SW 1271 (cell line): ENCODE measurements at regions not wholly inside any gene's neighbourhood (a gene's known extent, or its start where the extent isn't known, plus 50 kb on each side); places are given as distances from the start of the nearest gene placed in this dataset.
A peak's percentile ranks its signal among the peaks of the same experiment; 100 is the strongest.

ENCODE experiments used
- DNase-seq, 2 experiments: peaks; one replicate each; lab custom pipeline; 2025; lab: John Stamatoyannopoulos, UW

DNA sequence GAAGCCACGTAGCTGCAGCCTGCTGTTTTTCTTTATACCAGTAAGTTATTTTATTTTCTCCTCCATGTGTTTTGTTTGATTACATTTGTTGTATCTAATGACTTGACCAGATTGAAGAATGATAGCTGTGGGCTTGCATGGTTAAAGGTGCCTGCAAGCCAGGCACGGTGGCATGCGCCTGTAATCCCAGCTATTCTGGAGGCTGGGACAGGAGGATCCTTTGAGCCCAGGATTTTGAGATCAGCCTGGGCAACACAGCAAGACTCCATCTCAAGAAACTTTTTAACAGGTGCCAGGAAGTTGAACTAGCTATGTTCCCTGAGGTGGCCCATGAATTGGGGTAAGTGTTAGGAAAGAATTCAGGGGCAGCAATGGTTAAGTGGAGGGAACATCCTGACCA lies 179.4 kb downstream of the IRS1 start:
- no peak for DNase-seq

DNA sequence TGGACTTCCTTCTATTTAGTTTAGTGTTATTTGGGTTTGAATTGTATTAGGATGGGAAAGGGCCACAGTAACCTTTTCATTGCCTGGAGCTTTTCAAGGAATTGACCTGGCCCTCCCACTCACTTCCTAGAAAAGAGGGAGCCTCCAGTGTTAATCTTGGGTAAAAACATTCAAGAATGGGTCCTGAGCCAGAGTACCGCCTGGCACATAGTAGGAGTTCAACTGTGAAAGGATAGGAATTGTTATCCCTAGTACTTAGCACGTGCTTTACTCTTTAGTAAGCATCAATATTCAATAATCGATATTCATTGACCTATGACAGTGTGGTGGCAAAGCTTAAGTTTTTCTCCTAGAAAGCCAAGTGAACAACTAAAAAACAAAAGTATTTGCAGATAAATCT lies 179.9 kb downstream of the IRS1 start:
- no peak for DNase-seq

DNA sequence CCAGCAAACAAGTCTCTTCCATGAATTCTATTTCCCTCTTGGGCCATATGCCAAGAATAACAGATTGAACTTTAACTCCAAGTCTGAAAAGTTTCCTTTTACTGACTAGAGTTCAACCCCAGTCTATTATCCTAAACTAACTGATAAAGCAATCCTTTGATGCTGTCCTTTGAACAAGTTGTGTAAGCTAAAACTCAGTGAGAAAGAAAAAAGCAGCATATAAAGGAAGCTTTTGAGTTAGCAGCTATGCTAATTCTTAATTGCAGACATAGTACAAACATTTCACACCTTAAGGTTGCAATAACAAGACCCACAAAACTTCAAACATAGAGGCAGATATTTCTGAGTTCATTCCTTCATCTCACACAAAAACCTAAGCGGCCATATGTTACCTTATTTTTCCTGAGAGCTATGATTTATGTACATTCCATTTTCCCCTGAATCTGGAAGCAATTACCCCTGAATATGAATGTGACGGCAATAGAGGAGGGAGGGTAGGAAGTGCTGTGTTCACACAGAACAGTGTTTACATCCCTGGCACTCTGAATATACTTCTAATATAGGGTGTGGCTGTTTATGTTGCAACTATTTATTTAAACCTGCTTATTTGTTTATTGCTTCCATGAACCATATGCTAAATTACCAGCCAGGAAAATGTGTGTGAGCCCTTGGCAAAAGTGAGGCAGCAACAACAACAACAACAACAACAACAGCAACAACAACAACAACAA lies 180.6 kb downstream of the IRS1 start:
- no peak for DNase-seq

DNA sequence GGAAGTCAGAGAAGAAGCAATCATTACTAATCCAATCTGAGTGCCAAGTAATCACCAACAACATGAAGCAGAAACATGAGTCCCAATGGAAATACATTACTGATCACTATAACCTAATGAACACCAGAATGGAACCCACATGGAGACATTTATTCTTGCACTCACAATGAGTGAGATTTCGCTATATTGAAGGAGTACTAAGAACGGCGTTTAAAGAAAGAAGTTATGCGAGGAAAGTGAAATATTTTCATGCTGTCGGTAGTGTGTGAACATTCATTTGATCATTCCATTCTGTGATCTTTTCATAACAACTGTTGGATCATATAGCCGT lies 181.1 kb downstream of the IRS1 start:
- DNase-seq, result no peak

DNA sequence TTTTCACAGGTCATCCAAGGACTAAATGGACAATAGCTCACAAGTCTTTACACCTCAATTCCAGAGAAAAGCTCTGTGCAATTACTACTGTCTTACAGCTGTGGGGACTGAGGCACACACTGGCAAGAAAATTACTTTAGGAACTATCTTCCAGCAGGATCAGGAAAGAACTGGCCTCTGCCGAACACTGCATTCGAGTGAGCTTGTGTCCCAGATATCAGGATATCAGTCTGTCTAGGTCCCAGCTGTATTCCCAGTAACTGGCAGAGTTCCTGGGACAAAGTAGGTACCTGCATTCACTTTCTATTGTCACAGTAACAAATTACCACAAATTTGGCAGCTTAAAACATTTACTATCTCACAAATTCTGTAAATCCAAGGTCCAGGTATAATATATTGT lies 183.7 kb downstream of the IRS1 start:
- DNase-seq, result no peak

DNA sequence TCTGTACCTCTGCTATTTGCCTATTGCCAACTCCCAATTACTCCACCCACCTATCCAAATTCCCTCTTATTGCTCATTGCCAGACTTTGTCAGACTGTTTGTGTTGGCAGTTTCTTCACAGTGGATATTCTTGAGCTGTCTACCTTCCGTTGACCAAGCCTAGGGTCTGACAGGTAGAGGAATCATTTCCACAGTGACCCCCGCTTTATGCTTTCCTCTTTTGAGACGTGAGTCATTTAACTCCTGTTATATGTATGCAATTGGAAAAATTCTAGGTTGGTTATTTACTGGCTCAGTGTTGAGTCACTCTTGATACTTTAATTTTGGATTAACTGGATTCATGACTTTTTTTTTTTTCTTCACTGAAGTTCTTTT lies 187.7 kb downstream of the IRS1 start:
- no peak for DNase-seq

DNA sequence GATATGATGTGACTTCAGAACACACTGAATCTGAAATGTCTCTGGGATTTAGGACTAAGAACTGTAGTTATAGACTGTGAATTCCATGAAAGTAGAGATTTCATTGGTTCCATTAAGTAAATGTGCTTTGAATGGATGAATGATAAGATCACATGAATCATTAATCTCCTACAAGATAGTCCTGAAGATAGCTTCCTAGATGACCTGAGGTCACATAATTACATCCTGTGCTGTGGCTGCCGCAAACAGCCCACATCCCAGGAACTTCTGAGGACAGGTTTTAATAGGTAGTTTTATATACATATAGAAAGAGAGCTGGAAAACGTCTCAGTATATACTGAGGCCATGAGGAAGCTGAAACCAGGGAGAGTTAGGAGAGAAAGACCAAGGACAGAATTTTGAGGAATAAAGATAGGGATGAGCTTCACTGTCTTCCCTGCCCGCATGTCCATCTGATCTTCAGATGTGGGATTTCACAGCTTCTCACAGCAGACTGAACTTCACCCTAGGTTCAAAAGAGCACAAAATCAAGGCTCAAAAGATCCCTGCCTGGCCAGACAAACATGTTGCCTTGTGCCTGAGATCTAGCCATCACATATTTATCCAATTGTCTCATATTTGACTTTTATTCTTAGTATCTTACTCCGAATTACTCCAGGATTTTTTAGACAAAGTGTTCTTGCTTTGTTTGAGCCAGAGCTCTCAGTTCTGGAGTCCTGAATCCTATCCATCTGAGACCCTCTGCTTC lies 188.2 kb downstream of the IRS1 start:
- no peak for DNase-seq

DNA sequence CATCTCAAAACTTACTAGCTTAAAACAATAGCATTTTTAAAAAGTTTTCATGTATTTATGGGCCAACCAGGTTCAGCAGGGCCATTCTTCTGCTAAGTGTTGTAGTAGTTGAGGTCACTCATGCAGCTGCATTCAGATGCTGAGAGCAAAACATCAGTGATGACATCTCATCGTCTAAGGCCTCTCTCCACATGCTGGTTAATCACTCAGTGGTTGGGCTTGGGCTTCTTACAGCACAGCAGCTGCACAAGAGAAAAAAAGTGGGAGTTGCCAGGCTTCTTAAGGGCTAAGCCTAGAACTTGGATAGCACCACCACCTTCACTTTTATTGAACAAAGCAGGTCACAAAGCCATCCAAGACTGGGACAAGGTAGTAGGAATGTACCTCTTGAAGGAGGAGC lies 190.3 kb downstream of the IRS1 start:
- DNase-seq, result no peak

DNA sequence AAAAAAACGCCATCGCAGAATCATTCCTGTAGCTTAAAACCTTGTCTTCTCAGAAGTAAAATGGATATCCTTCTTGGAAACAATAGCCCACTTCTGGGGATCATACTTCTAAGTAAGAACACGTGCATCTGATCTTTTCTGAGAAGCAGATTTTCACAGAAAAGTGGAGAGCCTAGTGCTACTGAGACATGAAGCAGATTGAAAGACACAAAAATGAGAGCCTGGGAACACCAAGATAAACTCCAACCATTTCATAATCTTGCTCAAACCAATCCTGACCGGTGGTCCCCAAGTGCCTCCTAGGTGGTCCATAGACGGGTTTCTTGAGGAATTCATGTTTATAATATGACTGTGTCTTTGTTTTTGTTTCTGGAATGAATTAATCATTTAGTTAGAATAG lies 191.2 kb downstream of the IRS1 start:
- no peak for DNase-seq

DNA sequence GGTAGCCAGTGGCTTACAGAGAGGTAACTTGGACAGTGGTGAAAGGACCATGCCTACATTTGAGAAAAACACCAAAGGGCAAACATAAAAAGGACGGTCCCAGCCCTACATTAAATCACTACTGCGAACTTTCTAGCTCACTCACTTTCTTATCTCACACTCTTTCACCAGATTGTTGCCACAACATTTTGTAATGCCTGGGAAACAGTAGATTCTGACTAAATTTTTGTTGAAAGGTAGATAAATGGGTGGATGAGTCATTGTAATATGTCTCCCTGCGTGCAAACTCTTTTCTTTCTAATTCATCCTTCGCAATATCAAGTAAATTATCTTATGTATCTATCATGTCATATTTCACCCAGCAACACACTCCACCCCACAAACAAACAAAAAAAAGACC lies 192.2 kb downstream of the IRS1 start:
- DNase-seq, result no peak

DNA sequence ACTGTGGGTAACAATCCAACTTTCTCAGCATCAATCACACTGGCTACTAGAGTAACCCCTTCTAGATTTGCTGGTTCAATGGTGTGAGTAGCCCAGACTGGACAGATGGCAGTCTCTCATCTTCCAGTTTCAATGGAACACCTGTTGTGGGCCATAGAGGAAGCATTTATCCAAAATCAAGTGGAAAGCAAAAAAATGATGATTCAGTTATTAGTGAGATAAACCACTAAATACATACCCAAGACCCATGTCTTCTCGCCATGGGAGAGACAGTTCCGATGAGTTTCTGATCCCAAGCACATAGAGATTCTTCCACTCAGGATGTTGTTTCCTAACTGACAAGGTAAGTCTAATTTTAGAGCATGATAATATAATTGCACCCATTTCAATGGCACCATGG lies 194.0 kb downstream of the IRS1 start:
- no peak for DNase-seq

DNA sequence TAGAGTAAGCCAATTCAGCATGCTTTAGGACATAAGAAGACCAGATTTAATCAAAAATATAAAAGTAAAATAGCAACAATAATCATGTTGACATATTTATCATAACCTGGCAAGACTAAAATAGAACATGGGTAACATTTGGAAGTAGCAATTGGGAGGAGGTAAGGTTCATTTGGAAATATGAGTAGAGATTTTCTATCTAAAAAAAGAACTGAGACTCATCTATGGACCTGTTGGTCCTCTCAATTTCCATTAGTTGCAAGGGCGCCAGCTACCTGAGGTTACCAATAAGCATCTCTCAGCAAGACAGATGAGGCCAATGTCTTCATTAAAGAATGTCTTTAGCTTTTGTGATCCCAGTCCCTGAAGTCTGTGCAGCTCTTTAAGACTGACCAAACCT lies 196.0 kb downstream of the IRS1 start:
- no peak for DNase-seq

DNA sequence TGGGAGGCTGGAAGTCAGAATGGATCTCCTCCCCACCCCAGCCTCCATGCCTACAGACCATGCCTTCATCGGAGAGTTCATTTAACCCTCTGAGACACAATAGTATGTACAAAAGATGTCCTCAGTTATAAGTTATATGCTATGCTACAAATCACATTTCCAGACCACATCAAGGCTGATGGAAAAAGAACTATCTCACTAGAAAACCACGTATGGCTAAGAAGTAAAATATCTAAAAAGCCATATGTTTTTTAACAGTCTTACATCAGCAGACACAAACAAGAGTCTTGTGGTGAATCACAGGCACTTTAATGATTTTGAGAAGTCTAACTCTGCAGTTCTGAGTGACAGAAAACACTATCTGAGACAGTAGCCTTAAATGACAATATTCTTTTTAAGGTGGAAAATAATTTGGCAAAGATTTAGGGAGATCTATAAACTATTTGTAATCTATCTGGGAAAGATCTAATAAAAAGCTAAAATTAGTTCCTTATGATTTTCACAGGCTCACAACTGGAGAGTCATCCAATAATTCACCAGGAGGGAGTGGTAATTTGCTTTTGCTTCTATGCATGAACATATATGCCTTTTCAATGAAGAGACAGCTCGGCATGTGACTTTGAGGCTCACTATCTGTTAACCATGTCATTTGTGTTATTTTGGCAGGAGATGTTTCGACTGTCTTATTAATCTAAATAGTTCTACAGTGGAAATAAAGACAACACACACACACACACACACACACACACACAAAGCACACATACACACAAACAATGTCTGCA lies 197.5 kb downstream of the IRS1 start:
- no peak for DNase-seq

DNA sequence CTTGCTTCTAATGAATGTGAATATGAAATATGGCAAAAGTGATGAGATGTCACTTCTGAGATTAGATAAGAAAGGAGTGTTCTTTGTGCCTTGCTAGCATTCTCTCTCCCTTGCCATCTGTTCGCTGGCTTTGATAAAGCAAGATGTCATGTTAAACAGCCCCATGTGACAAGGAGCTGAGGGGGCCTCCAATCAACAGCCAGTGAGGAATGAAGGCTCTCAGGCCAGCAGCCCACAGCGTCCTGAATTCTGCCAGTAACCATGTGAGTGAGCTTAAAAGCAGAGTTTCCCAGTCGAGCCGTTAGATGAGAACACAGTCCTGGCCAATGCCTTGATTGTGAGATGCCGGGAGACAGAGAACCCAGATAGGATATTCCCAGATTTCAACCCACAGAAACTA lies 198.8 kb downstream of the IRS1 start:
- no peak for DNase-seq

DNA sequence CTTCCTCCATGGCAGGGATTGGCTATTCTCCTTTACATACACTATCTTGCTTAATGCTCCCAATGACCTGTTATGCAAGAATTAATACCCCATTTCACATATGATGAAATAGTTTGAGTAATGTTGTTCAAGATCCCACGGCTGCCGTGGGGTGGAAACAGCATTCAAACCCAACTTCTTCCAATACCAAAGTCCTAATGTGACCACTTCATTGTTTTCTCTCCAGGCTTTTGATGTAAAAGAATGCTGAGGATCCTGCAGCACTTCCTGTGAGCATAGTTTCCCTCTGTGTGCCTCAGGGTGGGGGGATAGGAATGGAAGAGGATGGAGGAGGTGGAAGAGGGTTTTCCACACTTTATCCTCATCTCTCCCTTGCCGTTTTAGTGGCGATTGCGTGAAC lies 199.4 kb downstream of the IRS1 start:
- no peak for DNase-seq

DNA sequence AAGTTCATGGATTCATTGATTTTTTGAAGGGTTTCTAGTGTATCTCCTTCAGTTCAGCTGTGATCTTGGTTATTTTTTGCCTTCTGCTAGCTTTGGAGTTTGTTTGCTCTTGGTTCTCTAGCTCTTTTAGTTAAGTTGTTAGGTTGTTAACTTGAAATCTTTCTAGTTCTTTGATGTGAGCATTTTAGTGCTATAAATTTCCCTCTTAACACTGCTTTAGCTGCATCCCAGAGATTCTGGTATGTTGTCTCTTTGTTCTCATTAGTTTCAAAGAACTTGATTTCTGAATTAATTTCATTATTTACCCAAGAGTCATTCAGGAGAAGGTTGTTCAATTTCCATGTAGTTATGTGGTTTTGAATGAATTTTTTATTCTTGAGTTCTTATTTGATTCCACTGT lies 210.6 kb downstream of the IRS1 start:
- DNase-seq, result no peak

DNA sequence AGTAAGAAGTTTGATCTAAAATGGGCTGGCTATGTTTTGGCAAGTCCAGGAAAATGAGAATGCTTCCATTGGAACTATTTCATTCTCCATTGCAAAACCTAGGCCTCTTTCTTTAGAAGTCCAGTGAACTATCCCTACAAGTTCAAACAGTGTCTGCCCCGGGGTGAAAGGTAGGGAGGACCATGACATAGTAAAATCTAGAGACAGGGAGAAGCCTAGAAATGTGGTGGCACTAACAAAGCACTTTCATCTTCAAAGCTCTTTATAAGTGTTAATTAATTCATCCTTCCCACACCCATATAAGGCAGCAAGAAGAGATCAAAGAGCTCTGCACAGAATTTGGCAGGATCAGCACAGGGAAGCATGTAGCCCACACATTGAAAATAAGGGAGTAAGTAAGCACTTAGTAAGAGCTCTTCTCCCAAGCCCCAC lies 214.5 kb downstream of the IRS1 start:
- DNase-seq, result no peak

DNA sequence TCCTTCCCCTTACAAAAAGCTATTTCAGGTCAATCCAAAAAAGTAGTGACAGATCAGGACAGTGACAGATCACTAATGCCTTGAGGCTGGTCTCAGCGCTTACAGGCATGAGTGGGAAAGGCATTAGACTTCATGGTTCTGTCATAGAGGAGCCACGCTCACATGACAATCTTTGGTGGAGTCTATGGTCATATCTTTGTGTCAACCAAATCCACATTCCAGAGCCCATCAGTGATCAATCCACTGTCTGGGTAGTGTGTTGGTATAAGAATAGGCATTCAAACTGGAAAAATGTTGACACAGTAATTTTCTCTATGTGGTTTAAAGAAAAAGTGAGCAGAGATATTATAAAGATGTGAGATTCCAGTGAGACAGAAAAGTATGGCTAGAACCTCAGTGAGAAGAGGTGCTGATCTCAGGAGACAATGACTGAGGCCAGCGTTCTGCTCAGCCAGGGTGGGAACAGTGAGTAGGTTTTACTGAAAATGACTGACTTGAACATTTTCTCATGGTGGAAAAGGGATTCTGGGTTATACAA lies 215.0 kb downstream of the IRS1 start:
- no peak for DNase-seq

DNA sequence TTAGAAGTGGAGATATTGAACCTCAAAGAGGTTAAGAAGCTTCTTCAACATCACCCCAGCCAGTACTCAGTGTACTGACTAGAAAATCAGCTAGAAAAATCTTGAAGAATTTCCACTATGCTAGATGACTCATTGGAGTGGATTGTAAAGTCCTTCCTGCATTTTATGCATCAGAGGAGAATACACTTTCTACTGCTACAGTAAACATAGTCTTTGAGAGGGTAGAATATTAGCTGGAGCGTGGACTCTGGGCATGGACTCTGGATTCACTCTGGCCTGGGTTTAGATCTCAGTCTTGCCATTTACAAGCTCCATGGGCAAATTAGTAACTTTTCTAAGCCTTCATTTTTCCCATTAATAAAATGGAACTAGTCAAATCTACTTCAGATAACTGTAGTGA lies 215.9 kb downstream of the IRS1 start:
- DNase-seq, result peak; percentile 78 to 93

DNA sequence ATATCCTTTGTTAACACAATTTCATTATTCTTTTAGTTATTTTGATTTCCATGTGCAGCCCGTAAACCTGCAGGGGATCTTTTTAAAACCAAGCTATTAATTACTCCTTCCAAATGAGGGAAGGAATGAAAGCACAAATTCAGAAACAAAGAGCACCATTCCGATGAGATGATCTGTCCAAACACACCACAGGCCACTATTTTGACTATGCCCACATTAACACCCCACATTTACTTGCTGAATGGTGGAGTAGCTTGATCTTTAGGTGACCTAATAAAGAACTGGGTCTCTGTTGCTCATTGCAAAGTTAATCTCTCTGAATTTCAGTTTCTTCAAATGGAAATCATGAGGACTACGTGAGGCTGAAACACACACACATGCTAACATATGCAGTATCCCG lies 218.0 kb downstream of the IRS1 start:
- DNase-seq, result no peak

DNA sequence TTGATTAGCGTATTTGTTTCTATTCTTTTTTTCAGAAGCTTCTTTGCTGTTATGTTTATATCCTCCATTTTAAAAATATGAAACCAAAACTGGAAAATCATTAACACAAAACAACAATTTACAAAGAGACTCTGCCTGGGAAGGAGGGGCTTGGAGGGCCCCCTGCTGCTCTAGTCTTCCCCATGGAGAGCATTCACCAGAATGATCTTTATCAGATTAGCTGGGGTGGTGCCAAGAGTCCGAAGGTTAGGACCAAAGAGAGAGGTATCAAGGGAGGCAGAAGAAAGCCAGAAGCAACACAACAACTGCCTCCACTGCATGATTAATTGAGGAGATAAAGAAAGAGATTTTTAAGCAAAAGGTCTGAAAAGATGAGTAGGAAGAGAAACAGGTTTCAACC lies 218.6 kb downstream of the IRS1 start:
- no peak for DNase-seq

DNA sequence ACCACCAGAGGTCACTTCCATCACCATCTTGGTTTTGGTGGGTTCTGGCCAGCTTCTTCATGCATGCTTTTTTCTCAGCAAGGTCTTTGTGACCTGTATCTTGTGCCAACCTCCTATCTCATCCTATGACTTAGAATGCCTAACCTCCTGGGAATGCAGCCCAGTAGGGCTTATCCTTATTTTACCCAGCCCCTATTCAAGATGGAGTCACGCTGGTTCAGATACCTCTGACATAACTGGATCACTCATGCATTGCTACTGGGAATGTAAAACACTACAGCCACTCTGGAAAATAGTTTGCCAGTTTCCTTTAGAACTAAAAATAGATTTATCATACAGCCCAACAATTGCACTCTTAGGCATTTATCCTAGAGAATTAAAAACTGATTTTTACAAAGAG lies 219.2 kb downstream of the IRS1 start:
- no peak for DNase-seq

DNA sequence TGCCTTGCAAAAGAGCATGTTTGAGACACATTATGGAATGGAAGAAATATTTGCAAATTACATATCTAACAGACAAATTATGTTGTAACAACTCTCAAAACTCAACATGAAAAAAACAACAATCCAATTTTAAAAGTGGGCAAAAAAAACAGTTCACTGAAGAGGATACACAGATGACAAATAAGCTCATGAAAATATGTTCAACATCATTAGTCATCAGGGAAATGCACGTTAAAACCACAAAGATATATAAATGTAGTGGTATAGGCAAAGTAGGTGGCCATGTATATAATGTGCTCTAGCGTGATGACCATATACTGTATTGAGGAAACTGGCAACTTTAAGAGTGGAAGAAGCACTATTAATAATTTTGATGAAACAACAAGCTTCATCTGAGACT lies 220.1 kb downstream of the IRS1 start:
- peak in 1 of 2 experiments; percentile 45 for DNase-seq
